Gastrocnemius medialis (tissue), 4 donors: ENCODE measurements at regions not wholly inside any gene's neighbourhood (a gene's known extent, or its start where the extent isn't known, plus 50 kb on each side); places are given as distances from the start of the nearest gene placed in this dataset.

ENCODE experiments used
- ATAC-seq, 2 donors: fragments of 150-250 bp; one replicate each; pipeline ENCODE4 v1.9.1; 2016
- DNase-seq, 2 donors: peaks; one replicate each; pipeline ENCODE4 v3.0.0-alpha.2; 2019
- H3K27ac ChIP-seq, 4 donors: fragments of 200-600 bp; sonication (generic); 1 replicate in 1 of 4; 2 replicates in 3 of 4; pipeline ENCODE4 v1.5.1; 2016 to 2018; ENCODE audit warnings: mild to moderate bottlenecking in 2 of 4, moderate library complexity in 1 of 4
- H3K27me3 ChIP-seq, 3 donors: fragments of 200-600 bp; sonication (generic) in 2 of 3; 1 replicate in 1 of 3; 2 replicates in 2 of 3; pipeline versions ENCODE4 v1.5.1 to v1.6.0; 2016 to 2019; ENCODE audit warnings: mild to moderate bottlenecking in 1 of 3, moderate library complexity in 1 of 3
- H3K36me3 ChIP-seq, 2 donors: fragments of 200-600 bp; sonication (generic) in 1 of 2; one replicate each; pipeline ENCODE4 v1.5.1; 2017 to 2018
- H3K4me1 ChIP-seq, 2 donors: fragments of 200-600 bp; sonication (generic) in 1 of 2; one replicate each; pipeline ENCODE4 v1.5.1; 2016 to 2017; ENCODE audit warnings: mild to moderate bottlenecking in 2 of 2
- H3K4me3 ChIP-seq, 4 donors: fragments of 200-600 bp; sonication (generic) in 3 of 4; 1 replicate in 1 of 4; 2 replicates in 3 of 4; pipeline ENCODE4 v1.5.1; 2016 to 2019; ENCODE audit warnings: mild to moderate bottlenecking in 2 of 4
- H3K9me3 ChIP-seq, 3 donors: fragments of 200-600 bp; sonication (generic) in 2 of 3; 1 replicate in 1 of 3; 2 replicates in 2 of 3; pipeline ENCODE4 v1.5.1; 2016 to 2019
- POLR2A ChIP-seq, 2 donors: fragments of 450-650 bp; IDR thresholded peaks; one replicate each; pipeline ENCODE4 v1.6.1; 2017; ENCODE audit warnings: antibody characterized with exemption in 2 of 2, mild to moderate bottlenecking in 2 of 2, moderate library complexity in 2 of 2
- in situ Hi-C, 4 donors: fragments of 200-750 bp; cut with MboI; loops; one replicate each; pipeline versions ENCODE4 v1.15.0 to v1.8.0; 2017; ENCODE audit warnings: low sequenced_read_pairs in 4 of 4
- intact Hi-C: fragments of 100-400 bp; cut with DNase I; formaldehyde crosslinking; loops from one replicate; pipeline ENCODE4 v1.15.1; 2023; ENCODE audit warnings: low total_unique reads
- TF ChIP-seq, protein P1 (sequence below), 5 experiments: fragments of 450-650 bp in 3 of 5; fragments of 200-600 bp in 2 of 5; sonication (generic) in 2 of 5; IDR thresholded peaks in 4 of 5; conservative IDR thresholded peaks in 1 of 5; 1 replicate in 4 of 5; 2 replicates in 1 of 5; pipeline ENCODE4 v1.5.1; 2016 to 2019; ENCODE audit warnings: antibody characterized with exemption in 5 of 5, mild to moderate bottlenecking in 3 of 5, moderate library complexity in 3 of 5

DNA sequence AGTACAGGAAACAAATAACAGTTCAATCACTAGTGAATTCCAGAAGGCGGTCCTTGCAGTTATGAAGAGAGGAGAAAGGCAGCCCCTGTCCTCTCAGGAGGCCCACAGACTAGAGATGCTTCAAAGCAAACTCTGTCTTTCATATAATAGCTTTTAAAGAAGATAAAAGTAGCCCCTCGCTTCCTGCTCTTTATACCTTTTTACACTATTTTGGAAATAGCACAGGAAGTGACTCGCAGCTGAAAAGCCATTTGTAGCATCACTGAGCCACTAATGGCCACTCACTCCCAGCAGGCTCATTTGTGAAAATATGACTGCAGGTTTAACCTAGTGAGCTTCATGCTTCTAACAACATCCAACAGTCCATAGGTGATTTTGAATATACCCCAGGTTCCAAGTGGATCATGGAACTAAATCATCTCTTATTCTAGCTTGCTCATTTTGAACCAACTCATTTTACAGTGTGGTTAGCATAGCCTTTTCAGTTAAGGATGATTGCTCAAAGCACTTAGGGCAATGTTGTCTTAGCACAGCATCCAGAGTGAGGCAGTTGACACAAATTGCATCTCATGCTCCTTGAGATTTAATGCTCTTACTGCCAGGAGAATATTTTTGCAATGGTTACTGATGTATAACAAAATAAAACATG lies 136.0 kb upstream of the NRSN1 start:
- Histone ChIP-seq H3K27ac (no peak overlapping the region), H3K27me3 (no peaks in the 10 kb centered on the region), H3K9me3 (no peaks in the 10 kb centered on the region), H3K36me3 (no peaks in the 10 kb centered on the region), H3K4me3 (no peak overlapping the region), H3K4me1 (no peaks in the 10 kb centered on the region)
- DNase-seq (no peak), ATAC-seq (no peak)
- TF ChIP-seq POLR2A (IDR thresholded peaks at IDR 0.05): no peak
- TF ChIP-seq, protein P1, sequence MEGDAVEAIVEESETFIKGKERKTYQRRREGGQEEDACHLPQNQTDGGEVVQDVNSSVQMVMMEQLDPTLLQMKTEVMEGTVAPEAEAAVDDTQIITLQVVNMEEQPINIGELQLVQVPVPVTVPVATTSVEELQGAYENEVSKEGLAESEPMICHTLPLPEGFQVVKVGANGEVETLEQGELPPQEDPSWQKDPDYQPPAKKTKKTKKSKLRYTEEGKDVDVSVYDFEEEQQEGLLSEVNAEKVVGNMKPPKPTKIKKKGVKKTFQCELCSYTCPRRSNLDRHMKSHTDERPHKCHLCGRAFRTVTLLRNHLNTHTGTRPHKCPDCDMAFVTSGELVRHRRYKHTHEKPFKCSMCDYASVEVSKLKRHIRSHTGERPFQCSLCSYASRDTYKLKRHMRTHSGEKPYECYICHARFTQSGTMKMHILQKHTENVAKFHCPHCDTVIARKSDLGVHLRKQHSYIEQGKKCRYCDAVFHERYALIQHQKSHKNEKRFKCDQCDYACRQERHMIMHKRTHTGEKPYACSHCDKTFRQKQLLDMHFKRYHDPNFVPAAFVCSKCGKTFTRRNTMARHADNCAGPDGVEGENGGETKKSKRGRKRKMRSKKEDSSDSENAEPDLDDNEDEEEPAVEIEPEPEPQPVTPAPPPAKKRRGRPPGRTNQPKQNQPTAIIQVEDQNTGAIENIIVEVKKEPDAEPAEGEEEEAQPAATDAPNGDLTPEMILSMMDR (IDR thresholded peaks at IDR 0.05 in 4 of 5, conservative IDR thresholded peaks at IDR 0.05 in 1 of 5): no peak
- in situ Hi-C loops (no loop called here), intact Hi-C loops (no loop called here)

DNA sequence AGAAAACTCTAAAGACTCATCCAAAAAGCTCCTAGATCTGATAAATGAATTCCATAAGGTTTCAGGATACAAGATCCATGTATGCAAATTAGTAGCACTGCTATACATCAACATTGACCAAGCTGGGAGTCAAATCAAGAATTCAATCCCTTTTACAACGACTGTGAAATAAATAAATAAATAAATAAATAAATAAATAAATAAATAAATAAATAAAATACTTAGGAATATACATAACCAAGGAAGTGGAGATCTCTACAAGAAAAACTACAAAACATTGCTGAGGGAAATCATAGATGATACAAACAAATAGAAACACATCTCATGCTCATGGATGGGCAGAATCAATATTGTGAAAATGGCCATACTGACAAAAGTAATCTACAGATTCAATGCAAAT lies 132.0 kb upstream of the NRSN1 start:
- intact Hi-C loops: no loop called here

DNA sequence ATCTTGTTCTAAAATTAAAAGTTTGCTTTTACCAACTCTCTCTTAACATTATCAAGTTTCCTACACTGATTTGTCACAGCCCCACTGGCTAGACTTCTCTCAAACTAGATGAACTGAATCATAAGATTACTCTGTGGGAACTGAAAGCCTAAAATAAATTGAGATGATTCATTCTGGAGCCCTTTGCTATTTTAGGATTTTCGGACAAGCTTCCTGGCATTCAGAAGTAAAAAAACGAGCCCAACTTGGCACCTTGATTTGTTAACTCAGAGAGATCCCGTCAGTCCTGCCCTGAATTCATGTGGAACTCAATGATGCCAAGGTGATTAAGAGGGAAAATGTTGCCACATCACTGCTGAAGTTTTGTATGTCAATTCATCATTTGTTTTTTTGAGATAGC lies 122.0 kb upstream of the NRSN1 start:
- H3K4me3 ChIP-seq: no peak overlapping the region
- peaks cover 0 to 11% of the 10 kb centered on the region in 2 donors for H3K4me1 ChIP-seq
- ATAC-seq (peak; percentile 91), DNase-seq (peak in 1 of 2 donors; percentile 17)
- intact Hi-C loops (no loop called here), in situ Hi-C loops (no loop called here)
- no peak for TF ChIP-seq POLR2A (IDR thresholded peaks at IDR 0.05)
- TF ChIP-seq, protein P1 (IDR thresholded peaks at IDR 0.05 in 4 of 5, conservative IDR thresholded peaks at IDR 0.05 in 1 of 5): no peak
- no peaks in the 10 kb centered on the region for H3K27me3 ChIP-seq
- peak overlapping the region in 2 of 4 donors; percentile 14 to 52 for H3K27ac ChIP-seq
- H3K36me3 ChIP-seq: no peaks in the 10 kb centered on the region
- H3K9me3 ChIP-seq: no peaks in the 10 kb centered on the region

More for the DNA sequence above, 132.0 kb upstream of the NRSN1 start:
- in situ Hi-C loops: no loop called here
- H3K9me3 ChIP-seq: no peaks in the 10 kb centered on the region
- ATAC-seq (no peak), DNase-seq (no peak)
- no peak overlapping the region for H3K27ac ChIP-seq
- H3K4me3 ChIP-seq: no peak overlapping the region
- no peaks in the 10 kb centered on the region for H3K36me3 ChIP-seq
- no peaks in the 10 kb centered on the region for H3K4me1 ChIP-seq
- no peaks in the 10 kb centered on the region for H3K27me3 ChIP-seq
- no peak for TF ChIP-seq POLR2A (IDR thresholded peaks at IDR 0.05)
- TF ChIP-seq, protein P1 (IDR thresholded peaks at IDR 0.05 in 4 of 5, conservative IDR thresholded peaks at IDR 0.05 in 1 of 5): no peak

DNA sequence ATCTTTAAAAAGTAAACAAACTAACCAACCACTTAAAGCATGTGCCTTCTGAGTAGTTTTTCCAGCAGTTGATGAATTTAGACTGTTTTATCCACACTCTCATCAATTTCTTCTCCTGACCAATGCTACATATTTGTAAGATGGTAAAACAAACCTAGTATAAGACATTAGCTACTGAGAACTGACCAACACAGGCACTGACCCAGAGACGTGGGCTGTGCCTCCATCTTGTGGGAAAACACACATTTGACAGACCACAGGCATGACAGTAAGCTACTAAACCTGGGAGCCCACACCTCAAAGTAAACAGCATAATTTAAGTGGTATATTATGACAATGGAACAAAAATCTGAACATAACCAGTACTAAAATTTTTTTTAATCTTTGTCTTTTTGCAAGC lies 121.4 kb upstream of the NRSN1 start:
- in situ Hi-C loops: no loop called here
- peak overlapping the region in 2 of 4 donors; percentile 14 for H3K27ac ChIP-seq
- H3K4me3 ChIP-seq: no peak overlapping the region
- H3K9me3 ChIP-seq: no peaks in the 10 kb centered on the region
- TF ChIP-seq POLR2A (IDR thresholded peaks at IDR 0.05): no peak
- TF ChIP-seq, protein P1 (IDR thresholded peaks at IDR 0.05 in 4 of 5, conservative IDR thresholded peaks at IDR 0.05 in 1 of 5): no peak
- DNase-seq (no peak), ATAC-seq (no peak)
- H3K27me3 ChIP-seq: no peaks in the 10 kb centered on the region
- intact Hi-C loops: no loop called here
- no peaks in the 10 kb centered on the region for H3K36me3 ChIP-seq
- peaks cover 0 to 11% of the 10 kb centered on the region in 2 donors for H3K4me1 ChIP-seq

DNA sequence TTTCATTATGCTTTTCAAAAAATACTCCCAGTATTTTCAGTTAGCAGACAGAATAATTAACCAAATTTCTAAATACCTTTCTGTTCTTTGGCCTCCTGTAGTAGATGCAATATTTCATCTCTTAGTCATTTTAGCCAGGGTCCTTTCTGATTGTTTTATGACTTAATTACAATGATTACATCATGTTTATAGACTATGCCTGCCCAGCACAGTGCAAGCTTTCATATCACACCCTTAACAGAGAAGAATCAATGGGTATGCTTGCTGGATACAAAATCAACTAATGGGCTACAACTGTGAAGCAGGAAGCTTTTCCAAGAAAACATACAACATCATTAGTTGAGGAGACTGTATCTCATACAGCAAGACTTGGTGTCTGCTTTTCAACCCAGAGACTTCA lies 119.8 kb upstream of the NRSN1 start:
- ATAC-seq (no peak), DNase-seq (no peak)
- in situ Hi-C loops: no loop called here
- Histone ChIP-seq H3K4me1 (peaks cover 0 to 11% of the 10 kb centered on the region in 2 donors), H3K9me3 (no peaks in the 10 kb centered on the region), H3K27me3 (no peaks in the 10 kb centered on the region), H3K27ac (no peak overlapping the region), H3K36me3 (no peaks in the 10 kb centered on the region), H3K4me3 (no peak overlapping the region)
- intact Hi-C loops: no loop called here
- no peak for TF ChIP-seq POLR2A (IDR thresholded peaks at IDR 0.05)
- TF ChIP-seq, protein P1 (IDR thresholded peaks at IDR 0.05 in 4 of 5, conservative IDR thresholded peaks at IDR 0.05 in 1 of 5): no peak
